HCT116 (cell line): ENCODE measurements at regions not wholly inside any gene's neighbourhood (a gene's known extent, or its start where the extent isn't known, plus 50 kb on each side); places are given as distances from the start of the nearest gene placed in this dataset.

ENCODE experiments used
- CTCF ChIP-seq, 3 experiments: fragments of 200-600 bp in 1 of 3; sonication (generic) in 1 of 3; IDR thresholded peaks in 2 of 3; conservative IDR thresholded peaks in 1 of 3; 2 replicates each; pipeline ENCODE4 v1.5.1; 2012 to 2017; ENCODE audit warnings: low read depth in 2 of 3, low read length in 2 of 3, antibody characterized with exemption in 1 of 3, borderline replicate concordance in 1 of 3, control low read depth in 1 of 3, mild to moderate bottlenecking in 1 of 3, mixed read lengths in 1 of 3, mixed run types in 1 of 3, moderate library complexity in 1 of 3; ENCODE audit not compliant: insufficient read depth in 1 of 3
- JUND ChIP-seq: IDR thresholded peaks from 2 replicates; pipeline ENCODE4 v1.6.1; 2012
- MAX ChIP-seq: IDR thresholded peaks from 2 replicates; pipeline ENCODE4 v1.6.1; 2012
- POLR2A ChIP-seq: IDR thresholded peaks from 2 replicates; pipeline ENCODE4 v1.7.0; 2011; ENCODE audit warnings: borderline replicate concordance; ENCODE audit not compliant: insufficient read depth, insufficient read length; ENCODE audit errors: extremely low read depth
- ZNF274 ChIP-seq: fragments of 200-500 bp; sonication (Bioruptor generic); IDR thresholded peaks from 2 replicates; pipeline ENCODE4 v1.6.1; 2014; ENCODE audit warnings: mild to moderate bottlenecking, low read depth, low read length, inconsistent platforms

- TF ChIP-seq ZNF274 (no peak), POLR2A (no peak), CTCF (IDR thresholded peaks at IDR 0.05 in 2 of 3, conservative IDR thresholded peaks at IDR 0.05 in 1 of 3; ENCODE audit: borderline replicate concordance in 1 of 3, insufficient read depth in 1 of 3, low read depth in 2 of 3, low read length in 2 of 3) (no peak), MAX (no peak), JUND (no peak)
Measured at GRCh38 chr4:84218031-84218430, 281.1 kb downstream of the NKX6-1 start.
